H9 (cell line): ENCODE measurements at regions not wholly inside any gene's neighbourhood (a gene's known extent, or its start where the extent isn't known, plus 50 kb on each side); places are given as distances from the start of the nearest gene placed in this dataset.

ENCODE experiments used
- DNase-seq: peaks from one replicate; pipeline ENCODE4 v3.0.0-alpha.2; 2017
- H2AFZ ChIP-seq: one replicate; pipeline ENCODE4 v1.6.1; 2013; ENCODE audit warnings: mild to moderate bottlenecking, low read length, control low read depth, moderate library complexity
- H2AK5ac ChIP-seq: 2 replicates; pipeline ENCODE4 v1.6.1; 2013; ENCODE audit warnings: low read length, control low read depth, mixed read lengths; ENCODE audit not compliant: insufficient read length
- H2BK120ac ChIP-seq: one replicate; pipeline ENCODE4 v1.6.1; 2013; ENCODE audit warnings: low read depth, mild to moderate bottlenecking, low read length, control low read depth, inconsistent platforms; ENCODE audit not compliant: poor library complexity, severe bottlenecking
- H2BK12ac ChIP-seq: 2 replicates; pipeline ENCODE4 v1.6.1; 2013; ENCODE audit warnings: low read length, control low read depth, mixed read lengths, low read depth; ENCODE audit not compliant: insufficient read length
- H2BK15ac ChIP-seq: 2 replicates; pipeline ENCODE4 v1.6.1; 2013; ENCODE audit warnings: low read depth, low read length, control low read depth
- H2BK20ac ChIP-seq: one replicate; pipeline ENCODE4 v1.6.1; 2013; ENCODE audit warnings: low read depth, mild to moderate bottlenecking, low read length, control low read depth, inconsistent platforms; ENCODE audit not compliant: poor library complexity, severe bottlenecking
- H2BK5ac ChIP-seq: 2 replicates; pipeline ENCODE4 v1.6.1; 2013; ENCODE audit warnings: low read length, control low read depth, mixed read lengths; ENCODE audit not compliant: insufficient read length
- H3K14ac ChIP-seq: 2 replicates; pipeline ENCODE4 v1.6.1; 2013; ENCODE audit warnings: low read length, control low read depth; ENCODE audit not compliant: insufficient read depth
- H3K18ac ChIP-seq: 2 replicates; pipeline ENCODE4 v1.6.1; 2013; ENCODE audit warnings: low read depth, mild to moderate bottlenecking, mixed read lengths, low read length, control low read depth; ENCODE audit not compliant: insufficient read length
- H3K23ac ChIP-seq: 2 replicates; pipeline ENCODE4 v1.6.1; 2013; ENCODE audit warnings: low read length, control low read depth, mixed read lengths, low read depth; ENCODE audit not compliant: insufficient read length
- H3K23me2 ChIP-seq: 2 replicates; pipeline ENCODE4 v1.6.1; 2013; ENCODE audit warnings: low read depth, mild to moderate bottlenecking, mixed read lengths, low read length, control low read depth; ENCODE audit not compliant: insufficient read length, poor library complexity, severe bottlenecking
- H3K27ac ChIP-seq: 2 replicates; pipeline ENCODE4 v1.5.1; 2013; ENCODE audit warnings: low read length, control low read depth, mixed read lengths, low read depth; ENCODE audit not compliant: insufficient read length
- H3K27me3 ChIP-seq: 2 replicates; pipeline ENCODE4 v1.6.1; 2013; ENCODE audit warnings: low read length, control low read depth, inconsistent platforms; ENCODE audit not compliant: insufficient read depth
- H3K4ac ChIP-seq: 2 replicates; pipeline ENCODE4 v1.6.1; 2013; ENCODE audit warnings: low read depth, mild to moderate bottlenecking, control low read depth, inconsistent platforms, low read length, moderate library complexity
- H3K4me1 ChIP-seq: 2 replicates; pipeline ENCODE4 v1.6.1; 2013; ENCODE audit warnings: low read length, control low read depth, inconsistent platforms; ENCODE audit not compliant: insufficient read depth
- H3K4me2 ChIP-seq: 2 replicates; pipeline ENCODE4 v1.6.1; 2013; ENCODE audit warnings: low read length, control low read depth, mixed read lengths; ENCODE audit not compliant: insufficient read length, insufficient read depth
- H3K56ac ChIP-seq: 2 replicates; pipeline ENCODE4 v1.6.1; 2013; ENCODE audit warnings: low read depth, mild to moderate bottlenecking, mixed read lengths, low read length, control low read depth; ENCODE audit not compliant: insufficient read length
- H3K79me1 ChIP-seq: 2 replicates; pipeline ENCODE4 v1.6.1; 2013; ENCODE audit warnings: low read depth, mild to moderate bottlenecking, moderate library complexity, low read length, control low read depth, inconsistent platforms; ENCODE audit not compliant: insufficient read depth, poor library complexity, severe bottlenecking
- H3K79me2 ChIP-seq: 2 replicates; pipeline ENCODE4 v1.6.1; 2013; ENCODE audit warnings: low read length, control low read depth, inconsistent platforms; ENCODE audit not compliant: insufficient read depth
- H3K9ac ChIP-seq: 2 replicates; pipeline ENCODE4 v1.6.1; 2013; ENCODE audit warnings: low read length, control low read depth, mixed read lengths; ENCODE audit not compliant: insufficient read length; ENCODE audit errors: extremely low read depth
- H3K9me3 ChIP-seq: one replicate; pipeline ENCODE4 v1.6.1; 2013; ENCODE audit warnings: low read depth, low read length, inconsistent platforms; ENCODE audit not compliant: control insufficient read depth
- H3T11ph ChIP-seq: one replicate; pipeline ENCODE4 v1.6.1; 2013; ENCODE audit warnings: mild to moderate bottlenecking, low read length, control low read depth, inconsistent platforms
- H4K20me1 ChIP-seq: one replicate; pipeline ENCODE4 v1.6.1; 2013; ENCODE audit not compliant: control insufficient read depth, insufficient read length, insufficient read depth
- H4K5ac ChIP-seq: 2 replicates; pipeline ENCODE4 v1.6.1; 2013; ENCODE audit warnings: low read depth, mild to moderate bottlenecking, mixed read lengths, low read length, control low read depth; ENCODE audit not compliant: insufficient read length
- H4K8ac ChIP-seq: replicated peaks from 2 replicates; pipeline ENCODE4 v1.6.1; 2013; ENCODE audit warnings: low read length, control low read depth, mixed read lengths, low read depth; ENCODE audit not compliant: insufficient read length
- H4K91ac ChIP-seq: 2 replicates; pipeline ENCODE4 v1.6.1; 2013; ENCODE audit warnings: low read depth, mild to moderate bottlenecking, moderate library complexity, mixed read lengths, low read length, control low read depth; ENCODE audit not compliant: insufficient read length
- H3K27ac Mint-ChIP-seq, 3 experiments: 2 replicates in 2 of 3; 3 replicates in 1 of 3; pipeline ENCODE4 v1.8.0; 2020 to 2021; ENCODE audit warnings: mixed read lengths in 3 of 3, mild to moderate bottlenecking in 1 of 3, moderate library complexity in 1 of 3
- H3K27me3 Mint-ChIP-seq: 2 replicates; pipeline ENCODE4 v1.8.0; 2021; ENCODE audit warnings: low read depth, mild to moderate bottlenecking, moderate library complexity, mixed read lengths
- H3K36me3 Mint-ChIP-seq, 3 experiments: 2 replicates in 2 of 3; 3 replicates in 1 of 3; pipeline ENCODE4 v1.8.0; 2020 to 2021; ENCODE audit warnings: low read depth in 3 of 3, mixed read lengths in 3 of 3; ENCODE audit not compliant: insufficient read depth in 1 of 3
- H3K4me1 Mint-ChIP-seq, 2 experiments: 2 replicates each; pipeline ENCODE4 v1.8.0; 2020; ENCODE audit warnings: mixed read lengths in 2 of 2
- H3K4me3 Mint-ChIP-seq, 2 experiments: 2 replicates in 1 of 2; 3 replicates in 1 of 2; pipeline ENCODE4 v1.8.0; 2020 to 2021; ENCODE audit warnings: mild to moderate bottlenecking in 2 of 2, mixed read lengths in 2 of 2, moderate library complexity in 1 of 2
- H3K9me3 Mint-ChIP-seq, 2 experiments: 2 replicates in 1 of 2; 3 replicates in 1 of 2; pipeline ENCODE4 v1.8.0; 2020; ENCODE audit warnings: mild to moderate bottlenecking in 2 of 2, mixed read lengths in 2 of 2, moderate library complexity in 1 of 2
- WGBS: extraction: QIAGEN DNeasy Blood & Tissue Kit; methylation state at CpG from one replicate; pipeline ENCODE4 v1.1.7; 2013; ENCODE audit warnings: missing lambda C conversion rate, low lambda C conversion rate, mixed read lengths; ENCODE audit not compliant: insufficient read length; ENCODE audit errors: extremely low coverage; 5-methylcytosine and 5-hydroxymethylcytosine counted together
- TF ChIP-seq, protein P1 (sequence below): fragments of 200-600 bp; sonication (generic); conservative IDR thresholded peaks from 3 replicates; pipeline ENCODE4 v1.8.0; 2021; ENCODE audit warnings: antibody characterized with exemption, mild to moderate bottlenecking

DNA sequence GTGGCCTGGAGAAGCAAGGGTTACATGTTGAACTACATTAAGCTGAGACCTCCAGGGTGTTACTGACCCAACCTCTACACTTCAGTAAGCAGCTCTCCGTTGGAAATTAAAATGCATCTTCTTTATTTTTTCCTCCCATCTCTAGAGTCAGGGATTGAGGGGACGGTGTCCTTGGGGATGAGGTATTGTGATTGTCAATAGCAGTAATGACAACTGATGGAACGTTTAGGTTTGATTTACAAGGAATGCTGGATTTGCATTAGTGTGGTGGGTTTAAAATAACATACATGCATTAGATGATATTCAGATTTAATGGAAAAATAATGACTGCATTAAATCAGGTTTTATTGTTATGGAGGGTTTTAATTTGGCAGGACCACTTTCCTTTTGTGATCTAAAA lies 82.9 kb upstream of the NTRK2 start:
- Histone ChIP-seq H3K27ac (no peak overlapping the region), H2BK5ac (no peak overlapping the region), H4K20me1 (no peaks in the 10 kb centered on the region), H3K4ac (no peak overlapping the region), H3K14ac (no peak overlapping the region), H3K9me3 (no peaks in the 10 kb centered on the region), H2AFZ (no peak overlapping the region), H3K18ac (no peak overlapping the region), H3K4me1 (no peaks in the 10 kb centered on the region), H3K23ac (no peak overlapping the region), H2BK120ac (no peak overlapping the region), H3K4me2 (no peak overlapping the region), H3K27me3 (no peaks in the 10 kb centered on the region), H2AK5ac (no peak overlapping the region), H3K56ac (no peak overlapping the region), H4K91ac (no peak overlapping the region), H2BK15ac (no peak overlapping the region), H4K5ac (no peak overlapping the region), H4K8ac (no peak overlapping the region), H3K23me2 (no peaks in the 10 kb centered on the region), H2BK12ac (no peak overlapping the region), H3T11ph (no peak overlapping the region), H3K79me2 (no peaks in the 10 kb centered on the region), H2BK20ac (no peak overlapping the region), H3K9ac (no peak overlapping the region), H3K79me1 (no peaks in the 10 kb centered on the region)
- Mint-ChIP-seq H3K27me3 (peaks cover 4% of the 10 kb centered on the region), H3K4me1 (peaks cover 0 to 3% of the 10 kb centered on the region in 2 experiments; a peak in 1 of 4 replicates), H3K9me3 (no peaks in the 10 kb centered on the region), H3K36me3 (no peaks in the 10 kb centered on the region), H3K27ac (no peak overlapping the region; a peak in 1 of 7 replicates), H3K4me3 (no peak overlapping the region)
- no peak for DNase-seq
- TF ChIP-seq, protein P1, sequence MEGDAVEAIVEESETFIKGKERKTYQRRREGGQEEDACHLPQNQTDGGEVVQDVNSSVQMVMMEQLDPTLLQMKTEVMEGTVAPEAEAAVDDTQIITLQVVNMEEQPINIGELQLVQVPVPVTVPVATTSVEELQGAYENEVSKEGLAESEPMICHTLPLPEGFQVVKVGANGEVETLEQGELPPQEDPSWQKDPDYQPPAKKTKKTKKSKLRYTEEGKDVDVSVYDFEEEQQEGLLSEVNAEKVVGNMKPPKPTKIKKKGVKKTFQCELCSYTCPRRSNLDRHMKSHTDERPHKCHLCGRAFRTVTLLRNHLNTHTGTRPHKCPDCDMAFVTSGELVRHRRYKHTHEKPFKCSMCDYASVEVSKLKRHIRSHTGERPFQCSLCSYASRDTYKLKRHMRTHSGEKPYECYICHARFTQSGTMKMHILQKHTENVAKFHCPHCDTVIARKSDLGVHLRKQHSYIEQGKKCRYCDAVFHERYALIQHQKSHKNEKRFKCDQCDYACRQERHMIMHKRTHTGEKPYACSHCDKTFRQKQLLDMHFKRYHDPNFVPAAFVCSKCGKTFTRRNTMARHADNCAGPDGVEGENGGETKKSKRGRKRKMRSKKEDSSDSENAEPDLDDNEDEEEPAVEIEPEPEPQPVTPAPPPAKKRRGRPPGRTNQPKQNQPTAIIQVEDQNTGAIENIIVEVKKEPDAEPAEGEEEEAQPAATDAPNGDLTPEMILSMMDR = no peak
- no CpG with 5 or more reads among the region's 3 CpGs for whole genome bisulfite sequencing
